COLO668 (cell line): ENCODE measurements at regions not wholly inside any gene's neighbourhood (a gene's known extent, or its start where the extent isn't known, plus 50 kb on each side); places are given as distances from the start of the nearest gene placed in this dataset.
"Not testable (repeated sequence)": the region's sequence is repeated elsewhere in the genome, so short reads cannot be mapped to it uniquely, and the experiment has no call there.

ENCODE experiments used
- DNase-seq: peaks from one replicate; lab custom pipeline; 2025; ENCODE audit not compliant: unreplicated experiment; lab: John Stamatoyannopoulos, UW

GRCh38 chr6:6091608-6092002 is 84.9 kb upstream of the NRN1 start:
- DNase-seq, result no peak

DNA sequence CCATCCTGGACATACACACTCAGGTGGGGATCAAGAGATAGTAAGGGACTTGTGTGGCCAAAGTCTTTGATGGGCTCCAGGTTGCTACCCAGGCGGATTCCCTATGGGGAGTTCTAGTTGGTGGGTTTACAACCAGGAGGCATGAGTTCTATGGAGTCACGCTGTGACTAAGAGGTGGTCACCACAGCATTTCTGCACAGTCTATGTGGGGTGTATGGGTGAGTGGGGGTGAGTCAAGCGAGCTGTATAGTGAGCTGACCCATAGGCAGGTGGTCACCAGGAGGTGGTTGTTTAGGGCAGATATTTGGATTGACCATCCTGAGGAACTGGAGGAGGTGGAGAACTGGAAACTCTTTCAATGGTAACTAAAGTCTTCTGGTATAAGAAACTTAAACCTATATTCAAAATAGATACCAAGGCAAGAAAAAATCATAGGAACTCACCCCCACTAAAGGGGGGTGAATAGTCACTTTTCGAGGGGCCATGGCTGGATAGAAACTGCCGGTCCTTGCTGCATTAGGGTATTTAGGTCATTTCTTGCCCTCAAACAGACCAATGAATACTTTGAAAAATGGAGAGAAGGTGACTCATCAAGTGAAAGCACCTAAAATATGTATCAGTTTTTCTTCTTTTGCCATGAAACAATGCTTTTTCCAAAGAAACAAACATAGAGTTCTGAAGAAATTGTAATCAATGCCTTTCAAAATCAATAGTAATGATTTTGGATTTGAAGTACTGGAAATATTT is 84.3 kb upstream of the NRN1 start:
- DNase-seq, result no peak

GRCh38 chr6:6085928-6086668 is 79.4 kb upstream of the NRN1 start:
- no peak for DNase-seq

DNA sequence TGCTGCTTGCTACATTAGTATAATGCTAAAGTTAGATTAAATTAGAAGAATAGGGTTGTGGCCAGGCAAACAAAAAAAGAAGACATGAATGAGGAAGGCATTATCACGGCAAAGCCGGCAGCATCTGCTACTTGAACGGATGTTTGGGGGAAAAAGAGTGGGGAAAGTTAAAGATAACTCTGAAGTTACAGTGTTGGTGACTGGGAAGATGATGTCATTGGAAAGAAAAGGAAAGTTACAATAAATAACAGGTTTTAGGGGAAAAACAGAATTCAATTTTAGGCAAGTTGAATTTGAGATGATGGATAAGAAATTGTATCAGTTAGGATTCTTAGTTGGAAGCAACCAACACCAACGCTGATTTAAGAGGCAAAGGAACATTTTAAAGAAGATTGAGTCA is 74.2 kb upstream of the NRN1 start:
- no peak for DNase-seq

DNA sequence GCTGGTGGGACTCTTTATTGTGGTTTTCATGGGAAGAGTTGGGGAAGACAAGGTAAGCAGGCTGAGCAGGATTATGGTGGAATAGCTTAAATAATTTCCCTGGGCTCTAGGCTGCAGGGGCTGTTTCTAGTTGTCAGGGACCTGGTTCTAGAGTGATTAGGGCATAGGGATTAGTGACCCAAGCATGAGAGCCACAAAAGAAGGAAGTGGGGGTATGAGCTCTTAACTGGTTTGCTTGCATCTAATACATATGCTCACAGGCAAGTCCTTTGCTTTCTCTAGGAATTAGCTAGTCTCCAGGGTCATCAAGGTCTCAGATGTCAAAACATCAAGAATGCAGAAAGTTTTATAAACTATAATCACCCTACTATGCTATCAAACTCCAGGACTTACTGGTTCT is 67.5 kb upstream of the NRN1 start:
- no peak for DNase-seq

DNA sequence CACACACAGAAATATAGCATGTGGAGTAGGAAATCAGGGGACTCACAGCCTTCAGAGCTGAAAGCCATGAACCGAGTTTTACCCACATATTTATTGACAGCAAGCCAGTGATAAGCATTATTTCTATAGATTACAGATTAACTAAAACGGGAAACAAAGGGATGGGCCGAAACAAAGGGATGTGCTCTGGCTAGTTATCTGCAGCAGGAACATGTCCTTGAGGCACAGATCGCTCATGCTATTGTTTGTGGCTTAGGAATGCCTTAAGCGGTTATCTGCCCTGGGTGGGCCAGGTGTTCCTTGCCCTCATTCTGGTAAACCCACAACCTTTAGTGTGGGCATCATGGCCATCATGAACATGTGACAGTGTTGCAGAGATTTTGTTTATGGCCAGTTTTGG is 61.4 kb upstream of the NRN1 start:
- not testable (repeated sequence) for DNase-seq

- DNase-seq, result no peak
Measured at GRCh38 chr6:6058054-6058444, 51.3 kb upstream of the NRN1 start.

DNA sequence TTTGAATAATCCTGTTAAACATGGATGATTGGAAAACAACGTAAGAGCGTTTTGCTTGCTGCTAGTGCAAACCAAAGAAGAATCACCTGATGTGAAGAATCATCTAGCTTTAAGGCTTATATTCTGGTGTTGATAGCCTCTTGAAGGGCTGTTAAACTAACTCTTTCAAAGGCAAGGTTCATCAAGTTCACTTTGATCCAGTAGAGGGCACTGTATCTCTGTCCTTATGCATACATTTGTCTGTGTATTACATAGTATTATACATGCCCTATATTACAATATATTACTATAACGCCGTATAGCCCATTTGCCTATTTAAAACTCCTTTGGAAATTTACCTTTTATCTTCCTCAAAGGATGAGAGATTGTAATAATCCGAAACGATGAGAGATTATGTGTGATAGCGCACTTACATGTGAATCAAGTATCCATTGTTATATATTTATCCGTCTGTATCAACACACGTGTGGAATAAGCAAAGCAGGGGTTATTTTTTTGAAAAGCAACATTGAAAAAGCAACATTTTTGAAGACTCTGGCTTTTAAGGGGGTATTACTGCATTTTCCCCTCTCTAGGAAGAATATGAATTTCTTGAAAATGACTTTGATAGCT is 50.8 kb upstream of the NRN1 start:
- peak; percentile 8 for DNase-seq
